Posterior cingulate gyrus (tissue), 11 donors: ENCODE measurements at regions not wholly inside any gene's neighbourhood (a gene's known extent, or its start where the extent isn't known, plus 50 kb on each side); places are given as distances from the start of the nearest gene placed in this dataset.
"Not testable (repeated sequence)": the region's sequence is repeated elsewhere in the genome, so short reads cannot be mapped to it uniquely, and the experiment has no call there.

Source experiments
- DNase-seq, 10 donors: peaks; one replicate each; pipeline versions ENCODE4 v3.0.0 to v3.0.0-alpha.2; 2020 to 2021; ENCODE audit warnings: mixed read lengths in 3 of 10
- intact Hi-C: fragments of 100-400 bp; cut with DNase I; formaldehyde crosslinking; loops from one replicate; pipeline ENCODE4 v1.15.1; 2023

DNA sequence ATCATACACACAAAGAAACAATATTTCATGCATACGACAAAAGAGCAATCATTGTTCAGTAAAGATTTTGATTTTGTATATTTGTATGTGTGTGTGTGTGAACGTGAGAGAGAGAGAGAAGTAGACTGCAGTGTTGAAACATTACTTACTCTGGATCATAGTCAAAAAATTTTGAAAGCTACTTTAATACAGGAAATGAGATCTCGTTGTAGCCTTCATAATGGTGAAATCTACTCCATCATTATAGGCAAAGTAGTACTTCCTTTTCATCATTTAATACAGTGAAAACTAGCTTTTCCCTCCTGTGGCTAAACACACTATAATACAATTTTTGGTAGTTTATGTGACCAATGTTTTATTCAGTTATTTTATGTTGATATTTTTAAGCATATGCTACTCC is 1427.7 kb upstream of the C9orf72 start:
- intact Hi-C loops = no loop called here
- no peak for DNase-seq

GRCh38 chr9:29004988-29005387 is 1431.7 kb upstream of the C9orf72 start:
- intact Hi-C loops = no loop called here
- DNase-seq = no peak

DNA sequence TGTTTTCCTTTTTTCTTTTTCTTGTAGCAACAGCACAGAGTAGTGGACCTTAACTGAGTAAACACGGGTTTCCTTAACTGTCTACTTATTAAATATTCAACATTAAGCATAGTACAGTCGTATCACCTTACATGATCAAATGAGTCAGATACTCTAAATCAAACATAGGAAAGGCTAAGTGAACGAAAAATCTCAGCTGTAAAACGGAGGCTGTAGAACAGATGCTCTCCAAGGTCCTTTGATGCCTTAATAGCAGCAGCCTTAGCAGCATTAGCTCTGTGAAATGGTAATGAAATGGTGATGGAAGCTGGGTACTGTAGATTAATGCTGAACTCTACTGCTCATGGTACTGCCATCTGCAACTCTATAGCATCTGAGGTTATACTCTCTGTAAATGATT is 1433.3 kb upstream of the C9orf72 start:
- intact Hi-C loops = no loop called here

DNA sequence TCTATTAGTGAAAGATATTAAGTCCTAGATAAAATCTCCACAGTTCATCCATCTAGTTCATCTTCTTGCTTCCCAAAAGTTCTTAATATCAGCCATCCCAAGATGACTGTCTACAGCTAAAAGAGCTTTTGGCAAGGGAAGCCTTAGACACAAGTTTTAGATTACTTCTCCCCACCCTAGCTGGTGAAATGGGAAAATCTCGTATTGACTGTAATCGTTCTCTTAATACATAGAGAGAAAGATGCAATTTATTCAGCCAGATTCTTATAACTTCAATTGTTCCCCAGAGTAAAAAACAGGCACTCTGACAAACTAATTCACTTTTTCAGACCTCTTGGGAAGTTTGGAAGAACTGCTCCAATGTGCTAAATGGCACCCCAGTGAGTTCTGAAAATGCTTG is 1439.6 kb upstream of the C9orf72 start:
- intact Hi-C loops = no loop called here
- no peak for DNase-seq

More for the DNA sequence above, 1433.3 kb upstream of the C9orf72 start:
- DNase-seq = no peak

- intact Hi-C loops = no loop called here
- no peak for DNase-seq
Measured at GRCh38 chr9:29021632-29022031, 1448.4 kb upstream of the C9orf72 start.

- intact Hi-C loops = no loop called here
- DNase-seq = no peak
Measured at GRCh38 chr9:29038332-29038731, 1465.1 kb upstream of the C9orf72 start.

- no peak for DNase-seq
- intact Hi-C loops = no loop called here
Measured at GRCh38 chr9:29039258-29039657, 1466.0 kb upstream of the C9orf72 start.

- DNase-seq = no peak
- intact Hi-C loops = no loop called here
Measured at GRCh38 chr9:29043072-29043471, 1469.8 kb upstream of the C9orf72 start.

DNA sequence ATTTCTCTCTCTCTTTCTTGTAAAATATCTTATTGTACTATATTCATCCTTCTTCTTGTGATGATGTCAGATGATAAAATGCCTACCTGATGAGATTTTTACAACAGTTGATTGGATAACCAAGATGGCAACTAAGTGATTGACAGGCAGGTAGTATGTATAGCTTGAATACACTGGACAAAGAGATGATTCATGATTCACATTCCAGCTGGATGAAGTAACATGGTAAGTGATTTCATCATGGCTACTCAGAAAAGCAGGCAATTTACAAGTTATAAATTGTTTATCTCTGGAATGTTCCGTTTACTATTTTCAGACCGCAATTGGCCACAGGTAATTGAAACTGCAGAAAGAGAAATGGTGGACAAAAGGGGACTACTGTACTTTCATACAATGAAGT is 1471.7 kb upstream of the C9orf72 start:
- DNase-seq = no peak
- intact Hi-C loops = no loop called here

GRCh38 chr9:29060041-29060440 is 1486.8 kb upstream of the C9orf72 start:
- intact Hi-C loops = no loop called here
- no peak for DNase-seq

GRCh38 chr9:29062446-29062845 is 1489.2 kb upstream of the C9orf72 start:
- intact Hi-C loops = no loop called here

GRCh38 chr9:29063031-29063430 is 1489.8 kb upstream of the C9orf72 start:
- intact Hi-C loops = no loop called here
- no peak for DNase-seq

More at GRCh38 chr9:29062446-29062845, 1489.2 kb upstream of the C9orf72 start:
- DNase-seq = no peak

GRCh38 chr9:29066141-29066640 is 1492.9 kb upstream of the C9orf72 start:
- no peak for DNase-seq
- intact Hi-C loops = no loop called here

DNA sequence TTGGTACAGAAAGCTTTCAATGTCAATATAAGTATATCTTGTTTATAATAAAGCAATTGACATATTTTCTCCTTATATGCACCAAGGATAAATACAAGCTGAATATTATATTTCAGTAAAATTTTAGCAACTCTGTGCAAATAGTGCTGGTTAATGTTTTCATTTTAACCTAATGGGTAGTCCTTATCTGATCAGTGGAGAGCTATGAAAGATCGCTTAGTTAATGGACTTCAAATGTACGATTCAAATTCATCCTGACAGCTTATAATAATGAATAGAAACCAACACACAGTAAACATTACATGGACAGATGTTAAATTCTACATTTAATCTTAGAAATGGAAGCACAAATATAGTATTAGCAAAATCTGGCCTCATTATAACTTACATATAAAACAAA is 1495.2 kb upstream of the C9orf72 start:
- DNase-seq = no peak
- intact Hi-C loops = no loop called here

DNA sequence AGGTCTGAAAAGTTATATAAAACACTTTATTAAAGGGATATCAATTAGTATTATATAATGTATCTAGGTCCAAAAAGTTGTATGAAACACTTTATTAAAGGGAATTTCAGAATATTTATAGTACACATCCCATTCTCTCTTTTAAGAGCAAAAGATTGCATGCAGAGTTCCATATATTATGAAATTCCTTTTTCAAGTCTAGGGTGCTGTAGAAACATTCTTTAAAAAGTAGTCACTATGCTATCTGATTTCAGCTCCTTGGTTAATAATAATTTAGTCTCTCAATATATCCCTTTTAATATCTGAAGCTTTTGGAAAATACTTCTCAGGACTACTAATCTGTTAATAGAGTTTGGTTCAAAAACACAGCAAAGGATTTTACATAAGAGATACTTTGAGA is 1496.1 kb upstream of the C9orf72 start:
- intact Hi-C loops = no loop called here
- DNase-seq = no peak

DNA sequence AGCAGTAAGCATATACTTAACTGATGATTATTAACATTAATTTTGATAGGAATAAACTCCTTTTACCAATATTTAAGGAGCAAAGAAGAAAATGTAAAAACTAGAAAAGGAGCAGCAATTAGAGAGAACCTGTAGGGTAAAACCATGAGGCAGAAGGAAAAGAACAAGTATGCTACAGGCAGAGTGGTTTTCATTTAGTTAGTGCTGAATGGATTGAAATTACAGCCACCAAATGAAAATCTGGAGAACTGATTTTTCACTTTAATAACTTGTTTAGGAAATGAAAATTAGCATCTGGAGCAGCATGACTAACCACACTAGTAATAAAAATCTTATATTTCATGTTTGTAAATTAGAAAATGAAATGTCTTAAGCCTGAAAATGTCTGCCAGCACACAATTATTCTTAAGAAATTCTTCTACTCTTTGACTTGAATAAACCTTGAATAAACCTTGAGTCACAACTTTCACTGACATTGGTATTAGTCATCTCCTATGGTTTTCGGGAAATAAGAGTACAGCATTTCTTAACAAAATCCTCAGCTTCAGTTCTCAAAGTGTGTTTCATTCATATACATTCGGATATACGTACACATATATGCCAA is 1504.9 kb upstream of the C9orf72 start:
- no peak for DNase-seq
- intact Hi-C loops = no loop called here

GRCh38 chr9:29100762-29101161 is 1527.5 kb upstream of the C9orf72 start:
- intact Hi-C loops = no loop called here
- DNase-seq = no peak

- intact Hi-C loops, DNase-seq: not testable (repeated sequence)
Measured at GRCh38 chr9:29104166-29104565, 1530.9 kb upstream of the C9orf72 start.

GRCh38 chr9:29118555-29118954 is 1545.3 kb upstream of the C9orf72 start:
- intact Hi-C loops = no loop called here
- DNase-seq = peak in 2 of 10 donors; percentile 46 to 71

DNA sequence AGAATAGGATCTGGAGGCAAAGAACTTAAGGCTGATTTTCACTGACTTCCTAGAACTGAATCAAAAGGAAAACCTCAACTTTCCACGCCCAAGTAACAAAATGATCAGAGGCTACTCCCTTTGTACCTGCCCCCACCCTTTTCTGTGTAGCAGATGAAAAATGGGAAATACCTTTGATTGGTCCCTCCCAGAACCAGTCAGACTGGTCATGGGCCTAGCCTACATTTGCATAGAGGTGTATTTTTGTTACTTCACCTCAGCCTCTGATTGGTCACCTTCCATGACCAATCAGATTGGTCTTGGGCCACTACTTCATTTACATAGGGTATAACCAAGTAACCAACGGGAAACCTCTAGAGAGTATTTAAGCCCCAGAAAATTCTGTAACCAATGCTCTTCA is 1553.5 kb upstream of the C9orf72 start:
- intact Hi-C loops = no loop called here
- DNase-seq = no peak

- DNase-seq = no peak
- intact Hi-C loops = no loop called here
Measured at GRCh38 chr9:29129763-29130162, 1556.5 kb upstream of the C9orf72 start.

GRCh38 chr9:29144476-29144875 is 1571.2 kb upstream of the C9orf72 start:
- intact Hi-C loops = no loop called here
- no peak for DNase-seq

DNA sequence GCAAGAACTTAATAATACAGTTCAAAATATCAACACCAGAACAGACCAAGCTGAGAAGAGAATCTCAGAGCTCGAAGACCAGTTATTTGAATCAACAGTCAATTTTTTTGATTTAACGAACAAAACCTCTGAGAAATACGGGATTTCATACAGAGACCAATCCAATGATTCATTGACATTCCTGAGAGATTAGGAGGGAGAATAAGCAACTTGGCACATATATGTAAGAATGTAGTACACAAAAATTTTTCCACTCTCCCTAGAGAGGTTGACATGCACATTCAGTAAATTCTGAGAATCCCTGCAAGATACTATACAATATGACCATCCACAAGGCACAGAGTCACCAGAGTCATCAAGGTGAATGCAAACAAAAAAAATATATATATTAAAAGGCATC is 1577.3 kb upstream of the C9orf72 start:
- intact Hi-C loops = no loop called here

More for the DNA sequence above, 1577.3 kb upstream of the C9orf72 start:
- no peak for DNase-seq
